Posterior vena cava (tissue), 2 donors: ENCODE measurements at regions not wholly inside any gene's neighbourhood (a gene's known extent, or its start where the extent isn't known, plus 50 kb on each side); places are given as distances from the start of the nearest gene placed in this dataset.
"Not testable (repeated sequence)": the region's sequence is repeated elsewhere in the genome, so short reads cannot be mapped to it uniquely, and the experiment has no call there.

ENCODE experiments used
- DNase-seq: peaks from one replicate; pipeline ENCODE4 v3.0.0-alpha.2; 2020; ENCODE audit warnings: low spot score
- intact Hi-C, 2 donors: fragments of 100-400 bp; cut with DNase I; formaldehyde crosslinking; loops; one replicate each; pipeline versions ENCODE4 v1.14.1 to v1.14.2; 2022 to 2023
- donor health status: DM: yes; HTN: yes; CAD: no.
- donor health status: DM: yes; HTN: yes; CAD: no.

GRCh38 chr2:117553448-117553847 is 261.0 kb upstream of the DDX18 start:
- intact Hi-C loops = no loop called here
- no peak for DNase-seq

- no peak for DNase-seq
- intact Hi-C loops = no loop called here
Measured at GRCh38 chr2:117555965-117556364, 258.5 kb upstream of the DDX18 start.

- intact Hi-C loops = no loop called here
- DNase-seq = no peak
Measured at GRCh38 chr2:117557626-117558025, 256.9 kb upstream of the DDX18 start.

GRCh38 chr2:117562654-117563053 is 251.8 kb upstream of the DDX18 start:
- intact Hi-C loops = no loop called here
- DNase-seq = no peak

GRCh38 chr2:117571590-117572349 is 242.7 kb upstream of the DDX18 start:
- no peak for DNase-seq
- intact Hi-C loops = no loop called here

- DNase-seq = no peak
- intact Hi-C loops = no loop called here
Measured at GRCh38 chr2:117587310-117587709, 227.2 kb upstream of the DDX18 start.

GRCh38 chr2:117603060-117603459 is 211.4 kb upstream of the DDX18 start:
- intact Hi-C loops = no loop called here
- no peak for DNase-seq

- intact Hi-C loops = no loop called here
- DNase-seq = no peak
Measured at GRCh38 chr2:117603567-117603966, 210.9 kb upstream of the DDX18 start.

- intact Hi-C loops = no loop called here
- DNase-seq = no peak
Measured at GRCh38 chr2:117607202-117607601, 207.3 kb upstream of the DDX18 start.

- intact Hi-C loops = no loop called here
- DNase-seq = no peak
Measured at GRCh38 chr2:117613101-117613500, 201.4 kb upstream of the DDX18 start.

- intact Hi-C loops = no loop called here
Measured at GRCh38 chr2:117614296-117614695, 200.2 kb upstream of the DDX18 start.

GRCh38 chr2:117614823-117615534 is 199.5 kb upstream of the DDX18 start:
- no peak for DNase-seq
- intact Hi-C loops = no loop called here

More at GRCh38 chr2:117614296-117614695, 200.2 kb upstream of the DDX18 start:
- no peak for DNase-seq

GRCh38 chr2:117618607-117619006 is 195.9 kb upstream of the DDX18 start:
- no peak for DNase-seq
- intact Hi-C loops = no loop called here

GRCh38 chr2:117621326-117621725 is 193.2 kb upstream of the DDX18 start:
- DNase-seq = no peak
- intact Hi-C loops = no loop called here

- DNase-seq, intact Hi-C loops: not testable (repeated sequence)
Measured at GRCh38 chr2:117623175-117623574, 191.3 kb upstream of the DDX18 start.

GRCh38 chr2:117631152-117631945 is 183.1 kb upstream of the DDX18 start:
- intact Hi-C loops = no loop called here
- no peak for DNase-seq

GRCh38 chr2:117635481-117635880 is 179.0 kb upstream of the DDX18 start:
- intact Hi-C loops = no loop called here
- DNase-seq = no peak

- intact Hi-C loops = no loop called here
- DNase-seq = no peak
Measured at GRCh38 chr2:117639401-117639800, 175.1 kb upstream of the DDX18 start.

GRCh38 chr2:117644403-117644802 is 170.1 kb upstream of the DDX18 start:
- intact Hi-C loops = no loop called here

GRCh38 chr2:117645458-117645857 is 169.0 kb upstream of the DDX18 start:
- no peak for DNase-seq
- intact Hi-C loops = no loop called here

More at GRCh38 chr2:117644403-117644802, 170.1 kb upstream of the DDX18 start:
- no peak for DNase-seq
